ENCODE measurements at regions not wholly inside any gene's neighbourhood (a gene's known extent, or its start where the extent isn't known, plus 50 kb on each side); places are given as distances from the start of the nearest gene placed in this dataset.

- TF ChIP-seq CTCF (conservative IDR thresholded peaks at IDR 0.05 in 1 of 2, IDR thresholded peaks at IDR 0.05 in 1 of 2; ENCODE audit: low read depth in 1 of 2, low read length in 2 of 2) (no peak), EZH2 (IDR thresholded peaks at IDR 0.05; ENCODE audit: low read length, missing control alignments) (no peak)
These were observed 153.3 kb upstream of the MKLN1 start for GRCh38 chr7:131174391-131174790.
